HG02840 (cell line): ENCODE measurements at regions not wholly inside any gene's neighbourhood (a gene's known extent, or its start where the extent isn't known, plus 50 kb on each side); places are given as distances from the start of the nearest gene placed in this dataset.
"Not testable (repeated sequence)": the region's sequence is repeated elsewhere in the genome, so short reads cannot be mapped to it uniquely, and the experiment has no call there.

ENCODE experiments used
- ATAC-seq: cut with Tn5 transposase; IDR thresholded peaks from one replicate; pipeline ENCODE4 v1.9.1; 2021; ENCODE audit warnings: mild to moderate bottlenecking, moderate library complexity, moderate number of reproducible peaks; ENCODE audit not compliant: unreplicated experiment, low FRiP score

- no peak for ATAC-seq
These were observed 51.0 kb upstream of the RCBTB2 start for GRCh38 chr13:48583859-48584311.

DNA sequence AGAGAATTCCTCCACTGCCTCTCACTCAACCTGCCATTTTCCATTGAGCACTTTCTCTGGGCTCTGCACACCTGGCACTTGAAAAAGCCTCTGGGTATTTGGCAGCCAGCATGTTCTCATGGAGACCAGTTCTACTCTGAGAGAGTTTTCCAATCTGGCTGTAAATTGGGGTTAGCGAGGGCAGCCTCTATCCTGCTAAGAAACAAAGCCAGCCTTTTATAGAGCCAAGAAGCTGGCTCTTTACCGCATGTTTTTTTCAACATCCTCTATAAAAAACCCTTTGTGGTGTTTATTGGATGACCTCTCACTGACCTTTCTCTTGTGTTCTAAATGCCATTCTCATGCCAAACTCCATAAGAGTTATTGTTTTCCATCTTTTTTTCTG, 52.6 kb upstream of the RCBTB2 start:
- ATAC-seq: no peak

DNA sequence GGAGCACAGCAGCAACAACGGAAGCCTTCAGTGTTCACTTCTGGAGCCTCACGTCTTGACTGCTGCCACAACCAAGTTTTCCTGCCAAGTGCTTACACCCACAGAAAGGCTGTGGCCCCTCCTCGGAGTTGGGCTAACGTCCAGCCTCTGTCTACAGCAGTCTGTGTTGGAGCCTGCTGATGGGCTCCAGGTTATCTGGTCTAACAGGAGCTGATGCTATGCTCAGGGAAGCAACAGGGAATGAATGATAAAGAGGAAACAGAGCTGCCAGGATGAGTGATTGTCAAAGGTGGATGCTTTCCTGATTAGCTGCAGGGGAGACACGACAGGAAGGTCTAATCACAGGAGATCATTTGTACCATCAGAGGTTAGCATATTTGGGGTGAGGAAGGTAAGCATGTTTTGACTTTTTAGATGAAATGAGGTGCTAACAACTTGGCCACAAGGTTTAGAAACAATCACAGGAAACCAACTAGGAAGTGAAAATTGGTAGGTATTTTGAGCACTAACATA, 53.8 kb upstream of the RCBTB2 start:
- no peak for ATAC-seq

DNA sequence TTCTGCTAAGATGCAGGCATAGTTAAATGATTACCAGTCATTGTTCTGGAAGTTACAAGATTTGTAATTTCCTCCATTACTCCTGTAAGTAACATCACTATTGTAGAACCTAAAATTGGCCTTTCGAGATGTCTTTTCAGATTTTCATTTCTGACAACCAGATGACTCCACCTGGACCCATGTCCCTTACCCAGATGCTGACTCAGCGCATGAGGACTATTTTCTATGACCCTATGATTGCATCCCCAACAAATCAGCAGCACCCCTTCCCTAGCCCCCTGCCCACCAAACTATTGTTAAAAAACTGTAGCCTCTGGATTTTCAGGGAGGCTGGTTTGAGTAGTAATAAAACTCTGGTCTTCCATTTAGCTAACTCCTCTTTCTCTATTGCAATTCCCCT, 55.2 kb upstream of the RCBTB2 start:
- no peak for ATAC-seq

DNA sequence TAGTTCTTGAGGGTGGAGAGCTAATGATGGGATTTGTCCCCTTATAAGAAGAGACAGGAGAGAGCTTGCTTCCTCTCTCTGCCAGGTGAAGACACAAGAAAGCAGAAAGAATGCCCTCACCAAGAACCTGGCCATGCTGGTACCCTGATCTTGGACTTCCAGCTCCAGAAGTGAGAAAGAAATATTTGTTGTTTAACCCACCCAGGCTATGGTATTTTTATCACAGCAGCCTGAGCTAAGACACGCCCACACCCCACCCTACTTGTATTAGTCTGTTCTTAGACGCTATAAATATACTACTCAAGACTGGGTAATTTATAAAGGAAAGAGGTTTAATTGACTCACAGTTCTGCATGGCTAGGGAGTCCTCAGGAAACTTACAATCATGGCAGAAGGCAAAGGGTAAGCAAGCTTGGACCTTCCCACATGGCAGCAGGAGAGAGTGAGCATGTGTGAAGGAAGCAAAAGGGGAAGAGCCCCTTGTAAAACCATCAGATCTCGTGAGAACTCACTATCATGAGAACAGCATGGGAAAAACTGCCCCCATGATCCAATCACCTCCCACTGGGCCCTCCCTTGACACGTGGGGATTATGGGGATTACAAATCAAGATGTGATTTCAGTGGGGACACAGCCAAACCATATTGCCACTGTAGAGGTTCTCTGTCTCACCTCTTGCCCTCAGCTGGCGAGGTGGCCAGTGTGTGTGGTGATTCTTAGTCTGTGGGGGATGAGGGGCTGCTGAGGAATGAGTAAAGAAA, 57.4 kb upstream of the RCBTB2 start:
- ATAC-seq: no peak

- ATAC-seq: not testable (repeated sequence)
These were observed 58.4 kb upstream of the RCBTB2 start for GRCh38 chr13:48591124-48591872.

- ATAC-seq: no peak
These were observed 59.2 kb upstream of the RCBTB2 start for GRCh38 chr13:48591889-48592687.

- ATAC-seq: no peak
These were observed 59.8 kb upstream of the RCBTB2 start for GRCh38 chr13:48592688-48593049.

GRCh38 chr13:48593536-48593935, 60.2 kb upstream of the CYSLTR2 start:
- no peak for ATAC-seq

DNA sequence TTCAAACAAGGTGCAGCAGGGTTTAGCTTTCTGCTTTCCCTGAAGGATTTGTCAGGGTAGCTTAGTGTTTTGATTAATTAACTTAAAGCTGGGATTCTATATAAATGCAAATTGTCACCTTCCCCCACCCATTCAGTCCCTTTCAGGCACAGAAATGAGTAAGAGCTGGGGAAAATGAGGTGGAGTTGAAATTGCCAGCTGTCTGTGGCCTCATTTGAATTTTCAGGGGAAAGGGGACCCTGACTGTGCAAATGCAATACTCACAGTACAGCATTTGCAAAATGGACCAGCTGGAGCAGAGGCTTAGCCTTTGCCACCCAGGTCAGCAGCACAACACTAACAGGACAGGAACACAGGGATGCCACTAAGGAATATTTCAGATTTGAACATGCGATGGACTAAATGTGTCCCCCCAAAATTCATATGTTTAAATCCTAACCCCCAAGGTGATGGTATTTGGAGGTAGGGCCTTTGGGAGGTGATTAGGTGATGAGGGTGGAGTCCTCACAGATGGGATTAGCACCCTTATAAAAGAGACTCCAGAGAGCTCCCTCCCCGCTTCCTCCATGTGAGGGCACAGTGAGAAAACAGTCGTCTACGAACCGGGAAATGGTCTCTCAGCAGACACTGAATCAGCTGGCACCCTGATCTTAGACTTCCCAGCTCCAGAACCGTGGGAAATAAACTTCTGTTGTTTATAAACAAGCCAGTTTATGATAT, 59.5 kb upstream of the CYSLTR2 start:
- peak; percentile 56 for ATAC-seq

GRCh38 chr13:48595431-48596429, 58.0 kb upstream of the CYSLTR2 start:
- no peak for ATAC-seq

- no peak for ATAC-seq
These were observed 53.1 kb upstream of the CYSLTR2 start for GRCh38 chr13:48600374-48601364.

DNA sequence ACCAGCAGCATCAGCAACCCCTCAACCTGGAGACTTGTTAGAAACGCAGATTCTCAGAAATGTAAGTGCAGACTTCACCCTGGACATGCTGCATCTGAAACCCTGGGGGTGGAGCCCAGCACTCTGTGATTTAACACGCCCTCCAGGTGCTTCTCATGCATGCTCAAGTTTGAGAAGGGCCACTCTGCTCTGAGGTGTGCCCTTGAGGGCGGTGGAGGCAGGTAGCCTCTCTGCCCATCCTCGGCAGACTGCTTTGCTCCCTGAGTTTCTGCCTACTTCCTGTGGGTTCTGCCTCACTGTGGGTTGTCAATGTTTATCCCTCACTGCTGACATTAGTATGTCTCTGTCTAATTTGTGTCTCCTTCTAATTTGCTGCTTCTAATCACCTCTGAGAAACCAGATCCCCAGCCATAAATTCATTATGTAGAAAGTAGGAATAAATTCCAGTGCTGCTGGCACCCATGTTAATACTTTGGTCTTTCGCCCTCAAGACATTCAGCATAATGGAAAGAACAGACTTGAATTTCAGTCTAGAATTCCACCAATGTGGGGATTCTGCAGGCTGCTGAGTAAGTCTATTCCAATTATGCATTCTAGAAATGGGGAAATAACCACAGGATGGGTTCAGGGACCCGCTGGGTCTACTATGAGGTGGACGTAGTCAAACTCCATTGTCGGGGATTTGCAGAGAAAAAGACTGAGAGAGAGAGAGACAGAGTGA, 51.3 kb upstream of the CYSLTR2 start:
- no peak for ATAC-seq

- ATAC-seq: no peak
These were observed 50.4 kb upstream of the CYSLTR2 start for GRCh38 chr13:48603375-48603774.
